PC-3 (cell line): ENCODE measurements at regions not wholly inside any gene's neighbourhood (a gene's known extent, or its start where the extent isn't known, plus 50 kb on each side); places are given as distances from the start of the nearest gene placed in this dataset.

ENCODE experiments used
- EZH2 ChIP-seq: fragments of 300-600 bp; sonication (generic); IDR thresholded peaks from one replicate; pipeline ENCODE4 v1.6.1; 2017; ENCODE audit warnings: antibody characterized with exemption, mild to moderate bottlenecking, low read length; ENCODE audit not compliant: unreplicated experiment
- TF ChIP-seq, protein P1 (sequence below): fragments of 300-600 bp; sonication (generic); conservative IDR thresholded peaks from 2 replicates; pipeline ENCODE4 v1.5.1; 2017; ENCODE audit warnings: antibody characterized with exemption, low read depth, mild to moderate bottlenecking, low read length

DNA sequence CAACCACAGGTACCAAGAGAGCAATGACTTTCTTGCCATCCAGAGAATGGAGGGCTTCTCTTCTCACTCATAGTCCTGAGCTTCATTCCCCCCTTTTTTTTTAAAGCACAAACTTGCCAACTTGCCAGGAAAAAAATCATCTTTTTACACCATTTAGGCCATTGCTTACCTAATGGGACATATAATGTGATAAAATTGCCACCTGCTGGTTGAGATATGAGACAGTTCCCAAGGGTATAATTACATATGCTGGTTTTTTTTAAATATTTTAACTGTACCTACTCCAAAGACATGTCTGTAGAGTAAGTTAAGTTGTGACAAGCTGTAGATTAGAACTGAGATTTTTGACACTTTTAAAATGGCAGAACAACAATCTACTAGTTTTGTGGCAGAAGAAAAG, 519.1 kb upstream of the SEL1L start:
- TF ChIP-seq, protein P1, sequence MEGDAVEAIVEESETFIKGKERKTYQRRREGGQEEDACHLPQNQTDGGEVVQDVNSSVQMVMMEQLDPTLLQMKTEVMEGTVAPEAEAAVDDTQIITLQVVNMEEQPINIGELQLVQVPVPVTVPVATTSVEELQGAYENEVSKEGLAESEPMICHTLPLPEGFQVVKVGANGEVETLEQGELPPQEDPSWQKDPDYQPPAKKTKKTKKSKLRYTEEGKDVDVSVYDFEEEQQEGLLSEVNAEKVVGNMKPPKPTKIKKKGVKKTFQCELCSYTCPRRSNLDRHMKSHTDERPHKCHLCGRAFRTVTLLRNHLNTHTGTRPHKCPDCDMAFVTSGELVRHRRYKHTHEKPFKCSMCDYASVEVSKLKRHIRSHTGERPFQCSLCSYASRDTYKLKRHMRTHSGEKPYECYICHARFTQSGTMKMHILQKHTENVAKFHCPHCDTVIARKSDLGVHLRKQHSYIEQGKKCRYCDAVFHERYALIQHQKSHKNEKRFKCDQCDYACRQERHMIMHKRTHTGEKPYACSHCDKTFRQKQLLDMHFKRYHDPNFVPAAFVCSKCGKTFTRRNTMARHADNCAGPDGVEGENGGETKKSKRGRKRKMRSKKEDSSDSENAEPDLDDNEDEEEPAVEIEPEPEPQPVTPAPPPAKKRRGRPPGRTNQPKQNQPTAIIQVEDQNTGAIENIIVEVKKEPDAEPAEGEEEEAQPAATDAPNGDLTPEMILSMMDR = no peak
- no peak for TF ChIP-seq EZH2
